Stimulated activated CD4-positive, alpha-beta T cell treated with anti-CD3 and anti-CD28 coated beads, Interleukin-15, amount 100 ng/mL, for 24 hours (primary cell): ENCODE measurements at regions not wholly inside any gene's neighbourhood (a gene's known extent, or its start where the extent isn't known, plus 50 kb on each side); places are given as distances from the start of the nearest gene placed in this dataset.

Source experiments
- DNase-seq: peaks from one replicate; pipeline ENCODE4 v3.0.0-alpha.2; 2020

- DNase-seq, result no peak
Measured at GRCh38 chr3:81439108-81439507, 322.3 kb downstream of the GBE1 start.

GRCh38 chr3:81437683-81438082 lies 323.8 kb downstream of the GBE1 start:
- DNase-seq, result no peak

DNA sequence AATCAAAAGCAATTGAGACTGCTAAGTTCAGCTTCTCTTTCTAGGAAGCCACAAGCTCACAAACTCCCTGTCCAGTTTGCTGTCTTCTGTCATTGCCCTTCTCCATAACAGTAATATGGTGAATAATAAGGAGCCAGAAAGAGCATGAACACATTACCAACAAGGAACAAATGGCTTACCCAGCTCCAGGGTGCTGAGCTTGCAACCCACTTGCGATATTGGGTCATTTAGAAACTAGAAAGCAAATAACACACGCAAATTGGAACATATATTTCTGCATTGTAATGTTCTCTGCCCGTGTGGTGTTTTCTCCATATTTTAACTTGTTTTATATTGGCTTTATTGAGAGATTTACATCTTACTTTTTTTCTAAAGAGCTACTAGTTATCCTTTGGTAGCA lies 325.3 kb downstream of the GBE1 start:
- no peak for DNase-seq

GRCh38 chr3:81435050-81435449 lies 326.4 kb downstream of the GBE1 start:
- no peak for DNase-seq

DNA sequence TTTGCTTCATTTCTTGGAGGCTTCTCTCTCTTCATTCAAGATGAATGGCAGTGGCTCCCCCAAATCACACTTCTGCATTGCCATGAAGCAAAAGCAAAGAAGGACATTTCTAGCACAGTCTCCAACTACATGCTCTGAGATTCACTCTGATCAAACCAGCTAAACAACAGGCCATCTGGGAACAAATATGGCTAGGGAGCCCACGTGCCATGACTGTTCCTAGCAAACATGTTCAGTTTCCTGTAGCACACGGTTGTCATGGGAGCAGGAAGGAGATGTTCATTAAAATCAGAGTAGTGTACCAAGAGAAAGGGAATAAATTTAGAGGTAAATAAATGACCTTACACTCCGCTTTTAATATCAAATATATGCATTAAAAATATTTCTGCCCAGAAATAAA lies 327.3 kb downstream of the GBE1 start:
- no peak for DNase-seq

GRCh38 chr3:81433675-81434074 lies 327.8 kb downstream of the GBE1 start:
- DNase-seq, result no peak

DNA sequence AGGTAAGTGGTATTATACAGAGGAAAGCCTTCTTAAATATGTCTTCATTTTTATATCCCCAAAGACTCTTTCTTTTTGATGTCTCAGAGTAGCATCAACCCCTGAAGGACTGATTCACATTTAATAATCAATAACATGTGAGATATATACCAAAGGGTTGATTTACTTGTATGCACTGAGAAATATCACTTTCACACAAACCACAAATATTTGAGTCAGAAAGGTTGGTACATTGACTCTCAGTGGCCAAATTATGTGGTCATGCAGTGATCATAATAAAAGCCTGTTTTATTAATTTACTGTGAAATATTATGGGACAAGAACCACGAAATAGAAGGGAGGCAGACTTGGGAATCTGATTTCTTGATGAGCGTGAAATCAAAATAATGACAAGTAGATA lies 329.0 kb downstream of the GBE1 start:
- DNase-seq, result no peak

- DNase-seq, result no peak
Measured at GRCh38 chr3:81426826-81427577, 334.4 kb downstream of the GBE1 start.

- DNase-seq, result no peak
Measured at GRCh38 chr3:81425198-81425868, 336.1 kb downstream of the GBE1 start.

DNA sequence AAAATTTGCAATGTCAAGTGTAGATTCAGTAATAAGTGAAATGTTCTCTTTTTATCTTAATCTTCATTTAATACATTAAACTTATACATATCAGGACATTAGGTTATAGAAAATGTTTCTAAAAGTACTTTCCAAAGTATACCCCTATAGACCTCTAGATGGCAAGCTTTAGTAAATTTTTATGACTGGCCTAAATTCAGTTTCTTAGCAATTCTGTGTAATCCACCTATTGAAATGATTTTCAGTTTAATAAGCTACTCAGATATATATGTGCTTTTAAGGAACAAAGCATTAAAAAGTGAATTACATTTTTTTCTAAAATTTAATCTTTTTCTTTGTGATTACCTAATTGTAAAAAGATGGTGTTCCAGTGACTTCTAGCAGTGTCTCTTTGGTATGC lies 342.2 kb downstream of the GBE1 start:
- DNase-seq, result no peak

- DNase-seq, result no peak
Measured at GRCh38 chr3:81416812-81417211, 344.6 kb downstream of the GBE1 start.

DNA sequence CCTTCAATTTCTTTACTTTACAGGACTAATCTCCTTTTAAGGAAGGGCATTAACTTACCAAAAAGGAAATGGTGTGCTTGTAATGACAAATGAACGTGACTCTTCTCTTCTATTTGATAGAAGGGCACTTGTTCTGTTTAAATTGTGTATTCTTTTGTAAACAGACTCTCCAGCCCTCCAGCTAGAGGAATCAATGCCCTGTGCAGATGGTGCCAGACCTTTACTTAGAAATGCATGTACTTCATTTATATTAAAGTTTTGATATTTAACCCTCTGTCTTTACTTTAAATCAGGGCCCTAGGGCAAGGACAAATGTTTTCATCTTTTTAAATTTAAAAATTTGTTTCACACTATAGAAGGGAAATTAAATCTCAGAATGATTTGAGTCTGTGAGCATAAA lies 355.1 kb downstream of the GBE1 start:
- DNase-seq, result no peak

- no peak for DNase-seq
Measured at GRCh38 chr3:81395739-81396513, 365.5 kb downstream of the GBE1 start.

DNA sequence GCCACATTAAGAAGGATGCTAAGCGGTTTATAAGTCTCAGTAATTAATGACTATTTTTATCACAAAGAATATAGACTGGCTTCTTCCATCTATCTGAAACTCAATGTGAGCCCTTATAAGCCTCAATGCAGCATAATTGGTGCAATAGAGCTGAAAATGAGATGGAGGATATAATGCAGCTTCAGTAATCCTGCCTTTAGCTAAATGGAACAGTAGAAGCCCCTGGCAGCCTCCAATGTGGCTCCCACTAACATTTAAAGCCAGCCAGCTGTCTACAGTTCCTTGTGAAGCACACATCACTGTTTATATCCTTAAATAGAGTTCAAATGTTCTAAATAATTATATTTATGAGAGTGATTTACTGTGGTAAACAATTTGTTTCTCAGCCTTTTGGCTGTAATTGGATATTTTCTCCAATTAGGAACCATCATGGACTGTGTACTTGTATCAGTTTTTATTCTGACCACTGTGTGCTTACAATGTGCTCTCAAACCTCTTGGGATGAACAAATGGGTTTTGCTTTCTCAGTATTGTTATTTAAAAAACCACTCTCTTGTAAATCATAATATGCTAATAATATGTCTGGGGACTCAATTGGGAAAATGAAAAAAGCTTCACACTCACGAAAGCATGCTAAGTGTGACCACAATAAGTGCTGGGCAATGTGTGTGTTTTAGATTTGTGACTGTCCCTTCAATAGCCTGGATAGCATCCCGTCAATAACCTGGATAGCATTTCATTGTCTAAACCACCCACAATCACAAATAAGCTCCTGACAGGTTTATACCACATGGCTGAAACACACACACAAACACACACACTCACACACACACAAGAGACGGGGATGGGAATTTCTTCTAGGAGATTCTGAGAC lies 366.6 kb downstream of the GBE1 start:
- DNase-seq, result no peak

GRCh38 chr3:81393251-81393650 lies 368.2 kb downstream of the GBE1 start:
- no peak for DNase-seq

DNA sequence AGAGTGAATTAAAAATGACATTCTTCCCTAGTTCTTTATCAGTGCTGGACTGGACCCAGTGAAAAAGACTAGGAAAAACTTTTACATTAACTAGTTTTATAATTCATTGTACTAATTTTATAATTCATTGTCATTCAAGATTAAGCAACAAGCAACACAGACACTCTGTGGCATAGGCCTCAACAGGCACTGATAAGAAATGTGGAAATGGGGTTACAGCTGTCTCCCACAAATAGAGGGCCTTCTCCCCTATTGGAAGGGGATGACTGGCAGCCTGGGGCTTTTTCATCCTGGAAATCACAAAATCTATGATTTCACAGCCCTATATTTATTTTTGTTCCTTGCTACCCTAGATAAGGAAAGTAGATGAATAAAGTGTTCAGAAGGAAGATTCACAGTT lies 370.6 kb downstream of the GBE1 start:
- no peak for DNase-seq

DNA sequence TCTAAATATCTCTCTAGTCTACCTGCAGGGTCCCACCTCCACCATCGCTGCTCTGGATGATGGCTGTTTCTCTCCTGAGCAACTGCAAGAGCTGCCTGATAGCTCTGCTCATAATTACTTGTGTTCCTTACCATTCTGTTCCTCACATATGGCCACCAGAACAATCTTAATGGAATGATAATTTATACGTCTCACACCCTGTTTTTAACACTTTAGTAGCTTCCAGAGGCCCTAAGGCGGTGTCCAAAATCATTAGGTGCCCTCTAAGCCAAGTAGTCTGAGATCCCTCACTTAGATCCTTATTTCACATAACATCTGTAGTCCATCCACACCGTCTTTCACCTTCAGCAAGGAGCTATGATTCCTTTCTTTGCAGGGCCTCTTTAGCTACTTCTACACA lies 373.3 kb downstream of the GBE1 start:
- DNase-seq, result no peak

DNA sequence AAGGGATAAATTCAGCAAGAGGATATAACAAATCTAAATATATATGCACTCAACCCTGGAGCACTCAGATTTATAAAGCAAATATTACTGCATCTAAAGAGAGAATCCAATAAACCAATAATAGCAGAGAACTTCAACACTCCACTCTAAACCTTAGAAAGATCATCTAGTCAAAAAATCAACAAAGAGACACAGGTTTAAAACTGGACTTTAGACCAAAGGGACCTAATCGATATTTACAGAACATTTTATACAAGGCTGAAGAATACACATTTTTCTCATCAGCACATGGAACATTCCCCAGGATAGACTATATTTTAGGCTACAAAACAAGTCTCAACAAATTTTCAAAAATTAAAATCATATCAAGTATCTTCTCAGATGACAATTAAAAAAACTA lies 379.0 kb downstream of the GBE1 start:
- DNase-seq, result no peak

- DNase-seq, result no peak
Measured at GRCh38 chr3:81380234-81380633, 381.2 kb downstream of the GBE1 start.

DNA sequence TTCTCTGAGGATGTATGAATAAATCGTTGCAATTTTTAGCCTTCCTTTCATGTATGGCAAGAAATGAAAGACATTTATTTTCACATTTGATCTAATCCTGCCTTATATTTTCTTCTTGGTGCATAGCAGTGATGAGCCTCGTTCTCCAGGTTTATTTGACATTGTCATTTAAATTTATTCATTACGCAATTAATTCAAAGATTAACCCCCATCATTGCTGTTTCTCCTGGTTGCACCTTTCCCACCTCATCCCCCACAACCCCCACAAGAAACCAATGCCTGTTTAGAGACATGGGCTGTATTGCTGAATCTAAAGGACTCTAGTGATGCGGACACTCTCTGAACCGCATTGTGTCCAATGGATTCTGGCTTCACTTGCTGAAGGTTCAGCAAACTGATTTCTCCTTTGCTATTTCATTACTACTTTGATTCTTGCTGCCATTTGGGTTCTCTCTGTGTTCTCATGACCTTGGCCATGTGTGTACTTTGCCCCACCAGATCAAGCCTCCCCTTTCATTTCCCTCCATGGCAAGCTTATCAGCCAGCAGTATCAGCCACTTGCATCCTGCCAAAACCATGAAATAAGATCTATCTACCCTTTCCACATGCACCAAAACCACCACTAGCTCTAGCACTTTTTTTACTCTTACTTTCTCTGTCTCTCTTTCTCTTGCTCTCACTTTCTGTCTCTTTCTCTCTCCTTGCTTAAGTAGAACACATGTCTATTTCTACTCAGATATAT lies 382.7 kb downstream of the GBE1 start:
- no peak for DNase-seq

DNA sequence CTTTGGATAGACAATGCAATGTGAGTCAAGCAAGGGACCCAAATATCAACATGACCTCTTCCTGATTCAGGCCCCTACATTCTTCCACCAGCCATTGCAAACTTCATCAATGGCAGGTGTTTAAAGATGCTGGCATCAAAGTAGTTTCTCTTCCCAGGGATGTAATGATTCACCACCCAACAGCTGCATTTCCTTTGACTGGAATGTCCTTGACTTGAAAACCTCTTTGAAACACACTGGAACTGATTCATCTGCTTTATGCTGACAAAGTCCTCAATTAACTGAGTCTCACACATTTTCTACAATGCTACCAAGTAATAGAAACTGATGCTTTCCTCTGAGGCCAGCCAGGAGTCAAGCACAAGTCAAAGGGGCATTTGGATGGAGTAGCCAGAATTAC lies 385.5 kb downstream of the GBE1 start:
- no peak for DNase-seq

DNA sequence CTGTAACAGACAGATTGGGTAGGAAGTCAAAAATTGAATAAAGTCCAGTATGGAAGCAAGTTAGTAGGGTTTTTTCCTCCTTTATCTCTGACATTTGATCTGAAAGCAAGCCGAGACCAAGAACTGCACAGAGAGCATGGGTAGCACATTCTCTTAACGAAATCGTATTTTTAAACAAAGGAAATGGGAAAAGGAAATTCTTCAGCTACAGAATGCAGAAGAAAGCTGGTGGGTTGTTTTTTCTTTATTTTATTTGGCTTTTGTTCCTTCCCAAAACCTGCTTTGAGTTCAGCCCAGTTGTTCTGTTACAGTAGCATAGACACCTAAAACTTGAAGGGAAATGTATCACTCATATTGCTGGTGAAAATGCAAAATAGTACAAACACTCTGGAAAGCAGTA lies 397.0 kb downstream of the GBE1 start:
- DNase-seq, result no peak
